ENCODE measurements at regions not wholly inside any gene's neighbourhood (a gene's known extent, or its start where the extent isn't known, plus 50 kb on each side); places are given as distances from the start of the nearest gene placed in this dataset.
"Not testable (repeated sequence)": the region's sequence is repeated elsewhere in the genome, so short reads cannot be mapped to it uniquely, and the experiment has no call there.

- no peak for DNase-seq (ENCODE audit: low read depth)
Observed at GRCh38 chr9:30301271-30301963, 2083.0 kb upstream of the ACO1 start.

GRCh38 chr9:30310711-30311110 is 2073.7 kb upstream of the ACO1 start:
- no peak for DNase-seq (ENCODE audit: low read depth)

- DNase-seq (ENCODE audit: low read depth), result no peak
Observed at GRCh38 chr9:30329431-30329830, 2055.0 kb upstream of the ACO1 start.

GRCh38 chr9:30348904-30349303 is 2035.5 kb upstream of the ACO1 start:
- no peak for DNase-seq (ENCODE audit: low read depth)

GRCh38 chr9:30349526-30350513 is 2034.6 kb upstream of the ACO1 start:
- no peak for DNase-seq (ENCODE audit: low read depth)

- DNase-seq (ENCODE audit: low read depth), result no peak
Observed at GRCh38 chr9:30356221-30356620, 2028.2 kb upstream of the ACO1 start.

- DNase-seq (ENCODE audit: low read depth), result no peak
Observed at GRCh38 chr9:30362373-30362772, 2022.1 kb upstream of the ACO1 start.

- not testable (repeated sequence) for DNase-seq (ENCODE audit: low read depth)
Observed at GRCh38 chr9:30366140-30366539, 2018.3 kb upstream of the ACO1 start.

- DNase-seq (ENCODE audit: low read depth), result no peak
Observed at GRCh38 chr9:30382271-30382670, 2002.2 kb upstream of the ACO1 start.

- no peak for DNase-seq (ENCODE audit: low read depth)
Observed at GRCh38 chr9:30410273-30410672, 1974.2 kb upstream of the ACO1 start.

- no peak for DNase-seq (ENCODE audit: low read depth)
Observed at GRCh38 chr9:30411571-30411970, 1972.9 kb upstream of the ACO1 start.

GRCh38 chr9:30459156-30459555 is 1925.3 kb upstream of the ACO1 start:
- no peak for DNase-seq (ENCODE audit: low read depth)

GRCh38 chr9:30476826-30477225 is 1907.6 kb upstream of the ACO1 start:
- DNase-seq (ENCODE audit: low read depth), result no peak

GRCh38 chr9:30478684-30479083 is 1905.8 kb upstream of the ACO1 start:
- no peak for DNase-seq (ENCODE audit: low read depth)

- DNase-seq (ENCODE audit: low read depth), result no peak
Observed at GRCh38 chr9:30482499-30482898, 1901.9 kb upstream of the ACO1 start.

- no peak for DNase-seq (ENCODE audit: low read depth)
Observed at GRCh38 chr9:30484690-30485089, 1899.8 kb upstream of the ACO1 start.

GRCh38 chr9:30504502-30504905 is 1879.9 kb upstream of the ACO1 start:
- no peak for DNase-seq (ENCODE audit: low read depth)

- no peak for DNase-seq (ENCODE audit: low read depth)
Observed at GRCh38 chr9:30505311-30505710, 1879.1 kb upstream of the ACO1 start.

GRCh38 chr9:30506749-30507148 is 1877.7 kb upstream of the ACO1 start:
- DNase-seq (ENCODE audit: low read depth), result no peak

- DNase-seq (ENCODE audit: low read depth), result no peak
Observed at GRCh38 chr9:30507166-30507565, 1877.3 kb upstream of the ACO1 start.

GRCh38 chr9:30511666-30512065 is 1872.8 kb upstream of the ACO1 start:
- DNase-seq (ENCODE audit: low read depth), result no peak

- DNase-seq (ENCODE audit: low read depth), result no peak
Observed at GRCh38 chr9:30519166-30519565, 1865.3 kb upstream of the ACO1 start.

- no peak for DNase-seq (ENCODE audit: low read depth)
Observed at GRCh38 chr9:30519756-30520155, 1864.7 kb upstream of the ACO1 start.

Measured in stimulated activated CD4-positive, alpha-beta T cell treated with anti-CD3 and anti-CD28 coated beads, Interleukin-2, amount 100 ng/mL, for 4 hours (primary cell).